NCI-H2029 treated with DMSO at 0.1 percent for 48 hours (cell line): ENCODE measurements at regions not wholly inside any gene's neighbourhood (a gene's known extent, or its start where the extent isn't known, plus 50 kb on each side); places are given as distances from the start of the nearest gene placed in this dataset.

Experiments used
- DNase-seq: peaks from one replicate; lab custom pipeline; 2025; lab: John Stamatoyannopoulos, UW

- DNase-seq = no peak
Measured at GRCh38 chr7:110148054-110148453, 942.9 kb upstream of the LRRN3 start.

GRCh38 chr7:110153222-110153621 is 937.7 kb upstream of the LRRN3 start:
- no peak for DNase-seq

GRCh38 chr7:110156511-110156910 is 934.4 kb upstream of the LRRN3 start:
- DNase-seq = no peak

- DNase-seq = no peak
Measured at GRCh38 chr7:110157631-110158362, 933.1 kb upstream of the LRRN3 start.

GRCh38 chr7:110168010-110168409 is 922.9 kb upstream of the LRRN3 start:
- no peak for DNase-seq

- DNase-seq = no peak
Measured at GRCh38 chr7:110170841-110171240, 920.1 kb upstream of the LRRN3 start.

GRCh38 chr7:110177463-110177862 is 913.5 kb upstream of the LRRN3 start:
- no peak for DNase-seq

- DNase-seq = no peak
Measured at GRCh38 chr7:110179037-110179436, 911.9 kb upstream of the LRRN3 start.

- no peak for DNase-seq
Measured at GRCh38 chr7:110181768-110182167, 909.2 kb upstream of the LRRN3 start.

- no peak for DNase-seq
Measured at GRCh38 chr7:110186334-110186733, 904.6 kb upstream of the LRRN3 start.

- no peak for DNase-seq
Measured at GRCh38 chr7:110187877-110188554, 902.9 kb upstream of the LRRN3 start.

GRCh38 chr7:110204527-110204926 is 886.4 kb upstream of the LRRN3 start:
- DNase-seq = no peak

- DNase-seq = no peak
Measured at GRCh38 chr7:110205899-110206298, 885.0 kb upstream of the LRRN3 start.

GRCh38 chr7:110209884-110210283 is 881.0 kb upstream of the LRRN3 start:
- no peak for DNase-seq

- no peak for DNase-seq
Measured at GRCh38 chr7:110210941-110211608, 879.9 kb upstream of the LRRN3 start.

GRCh38 chr7:110224643-110225042 is 866.3 kb upstream of the LRRN3 start:
- peak; percentile 8 for DNase-seq

- DNase-seq = no peak
Measured at GRCh38 chr7:110246118-110246517, 844.8 kb upstream of the LRRN3 start.

- DNase-seq = no peak
Measured at GRCh38 chr7:110253093-110253492, 837.8 kb upstream of the LRRN3 start.

- no peak for DNase-seq
Measured at GRCh38 chr7:110257673-110258072, 833.3 kb upstream of the LRRN3 start.

- no peak for DNase-seq
Measured at GRCh38 chr7:110262251-110262650, 828.7 kb upstream of the LRRN3 start.

- DNase-seq = no peak
Measured at GRCh38 chr7:110264288-110264687, 826.6 kb upstream of the LRRN3 start.

GRCh38 chr7:110281362-110281761 is 809.6 kb upstream of the LRRN3 start:
- DNase-seq = no peak

- DNase-seq = no peak
Measured at GRCh38 chr7:110283056-110283455, 807.9 kb upstream of the LRRN3 start.
